Tibial nerve (tissue), 4 donors: ENCODE measurements at regions not wholly inside any gene's neighbourhood (a gene's known extent, or its start where the extent isn't known, plus 50 kb on each side); places are given as distances from the start of the nearest gene placed in this dataset.

Experiments
- EP300 ChIP-seq, 2 donors: sonication (generic); formaldehyde crosslinking; IDR thresholded peaks; one replicate each; pipeline ENCODE4 v1.6.1; 2017; ENCODE audit warnings: antibody characterized with exemption in 2 of 2, mild to moderate bottlenecking in 1 of 2
- TF ChIP-seq, protein P1 (sequence below), 5 experiments: fragments of 200-600 bp in 3 of 5; fragments of 450-650 bp in 2 of 5; sonication (generic) in 3 of 5; IDR thresholded peaks; one replicate each; pipeline ENCODE4 v1.5.1; 2016 to 2019; ENCODE audit warnings: antibody characterized with exemption in 5 of 5, mild to moderate bottlenecking in 3 of 5, moderate library complexity in 2 of 5

DNA sequence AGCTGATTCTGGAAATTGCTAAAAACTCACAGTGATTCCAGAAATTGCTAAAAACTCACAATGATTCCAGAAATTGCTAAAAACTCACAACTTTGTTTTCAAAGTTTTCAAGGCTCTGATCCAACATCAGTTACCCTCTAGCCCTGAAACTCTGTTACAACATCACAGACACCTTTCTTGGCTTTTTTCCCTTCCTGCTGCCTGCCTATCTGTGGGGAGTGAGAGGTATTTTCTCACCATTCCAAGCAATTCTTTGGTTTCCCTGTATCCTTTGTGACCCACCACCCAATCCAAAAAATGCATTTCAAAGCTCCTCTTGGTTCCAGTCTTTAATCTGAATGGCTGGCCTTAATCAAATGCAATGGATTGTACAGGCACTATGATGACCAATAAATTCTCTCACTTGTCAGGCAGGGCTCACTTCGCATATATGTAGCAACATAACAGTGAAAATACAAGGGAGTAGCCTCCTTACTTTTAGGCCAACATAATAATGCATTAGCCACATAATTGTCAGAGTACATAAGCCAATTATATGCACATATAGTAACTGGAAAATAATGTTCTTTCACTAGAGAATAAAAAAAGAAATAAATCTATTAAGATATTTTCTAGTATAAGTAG lies 1139.0 kb downstream of the ROBO2 start:
- TF ChIP-seq, protein P1, sequence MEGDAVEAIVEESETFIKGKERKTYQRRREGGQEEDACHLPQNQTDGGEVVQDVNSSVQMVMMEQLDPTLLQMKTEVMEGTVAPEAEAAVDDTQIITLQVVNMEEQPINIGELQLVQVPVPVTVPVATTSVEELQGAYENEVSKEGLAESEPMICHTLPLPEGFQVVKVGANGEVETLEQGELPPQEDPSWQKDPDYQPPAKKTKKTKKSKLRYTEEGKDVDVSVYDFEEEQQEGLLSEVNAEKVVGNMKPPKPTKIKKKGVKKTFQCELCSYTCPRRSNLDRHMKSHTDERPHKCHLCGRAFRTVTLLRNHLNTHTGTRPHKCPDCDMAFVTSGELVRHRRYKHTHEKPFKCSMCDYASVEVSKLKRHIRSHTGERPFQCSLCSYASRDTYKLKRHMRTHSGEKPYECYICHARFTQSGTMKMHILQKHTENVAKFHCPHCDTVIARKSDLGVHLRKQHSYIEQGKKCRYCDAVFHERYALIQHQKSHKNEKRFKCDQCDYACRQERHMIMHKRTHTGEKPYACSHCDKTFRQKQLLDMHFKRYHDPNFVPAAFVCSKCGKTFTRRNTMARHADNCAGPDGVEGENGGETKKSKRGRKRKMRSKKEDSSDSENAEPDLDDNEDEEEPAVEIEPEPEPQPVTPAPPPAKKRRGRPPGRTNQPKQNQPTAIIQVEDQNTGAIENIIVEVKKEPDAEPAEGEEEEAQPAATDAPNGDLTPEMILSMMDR (IDR thresholded peaks at IDR 0.05): no peak
- no peak for TF ChIP-seq EP300 (IDR thresholded peaks at IDR 0.05)
